Liver (tissue), 8 donors: ENCODE measurements at regions not wholly inside any gene's neighbourhood (a gene's known extent, or its start where the extent isn't known, plus 50 kb on each side); places are given as distances from the start of the nearest gene placed in this dataset.
A peak's percentile ranks its signal among the peaks of the same experiment; 100 is the strongest.

Experiments
- DNase-seq: peaks from one replicate; pipeline ENCODE4 v3.0.0-alpha.2; 2017; ENCODE audit warnings: low spot score
- H3K27ac ChIP-seq, 2 donors: one replicate each; pipeline ENCODE4 v1.7.0; 2013; ENCODE audit warnings: inconsistent platforms in 2 of 2, low read length in 2 of 2, control low read depth in 1 of 2, low read depth in 1 of 2, mild to moderate bottlenecking in 1 of 2
- H3K27me3 ChIP-seq, 4 donors: one replicate each; pipeline versions ENCODE4 v1.6.1 to v1.7.0; 2013; ENCODE audit warnings: low read length in 3 of 4, inconsistent platforms in 1 of 4, mild to moderate bottlenecking in 1 of 4, moderate library complexity in 1 of 4; ENCODE audit not compliant: control insufficient read depth in 4 of 4, insufficient read depth in 4 of 4
- H3K36me3 ChIP-seq, 4 donors: one replicate each; pipeline versions ENCODE4 v1.6.1 to v1.7.0; 2013; ENCODE audit warnings: low read length in 3 of 4, mild to moderate bottlenecking in 3 of 4, low read depth in 1 of 4, moderate library complexity in 1 of 4; ENCODE audit not compliant: control insufficient read depth in 4 of 4, insufficient read depth in 3 of 4
- H3K4me1 ChIP-seq, 4 donors: one replicate each; pipeline versions ENCODE4 v1.6.1 to v1.7.0; 2013; ENCODE audit warnings: low read length in 3 of 4, mild to moderate bottlenecking in 3 of 4, moderate library complexity in 1 of 4; ENCODE audit not compliant: control insufficient read depth in 4 of 4, insufficient read depth in 4 of 4
- H3K4me3 ChIP-seq, 3 donors: one replicate each; pipeline versions ENCODE4 v1.6.1 to v1.7.0; 2013; ENCODE audit warnings: low read length in 3 of 3, control low read depth in 1 of 3, low read depth in 1 of 3, mild to moderate bottlenecking in 1 of 3
- H3K9ac ChIP-seq, 2 donors: one replicate each; pipeline ENCODE4 v1.7.0; 2013; ENCODE audit warnings: low read length in 2 of 2, mild to moderate bottlenecking in 2 of 2, moderate library complexity in 2 of 2, control low read depth in 1 of 2, low read depth in 1 of 2
- H3K9me3 ChIP-seq, 4 donors: one replicate each; pipeline versions ENCODE4 v1.6.1 to v1.7.0; 2013; ENCODE audit warnings: low read length in 3 of 4; ENCODE audit not compliant: control insufficient read depth in 4 of 4
- CTCF ChIP-seq: fragments of 150-350 bp; IDR thresholded peaks from 2 replicates; pipeline ENCODE4 v1.5.1; 2017; ENCODE audit warnings: improper control_type of control experiment, low read depth, low read length; ENCODE audit not compliant: missing input control
- FOXA2 ChIP-seq: IDR thresholded peaks from 2 replicates; pipeline ENCODE4 v1.6.1; 2016; ENCODE audit warnings: antibody characterized with exemption
- GABPA ChIP-seq, 2 donors: IDR thresholded peaks in 1 of 2; conservative IDR thresholded peaks in 1 of 2; 2 replicates each; pipeline ENCODE4 v1.6.1; 2016; ENCODE audit warnings: antibody characterized with exemption in 2 of 2, mild to moderate bottlenecking in 1 of 2, moderate library complexity in 1 of 2
- HNF4A ChIP-seq, 2 donors: conservative IDR thresholded peaks; 2 replicates each; pipeline ENCODE4 v1.6.1; 2016; ENCODE audit warnings: antibody characterized with exemption in 2 of 2, mild to moderate bottlenecking in 2 of 2
- JUND ChIP-seq, 2 donors: IDR thresholded peaks; 2 replicates each; pipeline ENCODE4 v1.6.1; 2016; ENCODE audit warnings: antibody characterized with exemption in 2 of 2
- NR2F2 ChIP-seq: IDR thresholded peaks from 2 replicates; pipeline ENCODE4 v1.6.1; 2016; ENCODE audit warnings: antibody characterized with exemption
- RAD21 ChIP-seq, 2 donors: IDR thresholded peaks; 2 replicates each; pipeline ENCODE4 v1.6.1; 2016; ENCODE audit warnings: antibody characterized with exemption in 2 of 2, mild to moderate bottlenecking in 2 of 2
- RXRA ChIP-seq, 2 donors: IDR thresholded peaks; 2 replicates each; pipeline ENCODE4 v1.6.1; 2017 to 2018; ENCODE audit warnings: antibody characterized with exemption in 2 of 2, mild to moderate bottlenecking in 1 of 2
- SP1 ChIP-seq: IDR thresholded peaks from 2 replicates; pipeline ENCODE4 v1.6.1; 2018; ENCODE audit warnings: antibody characterized with exemption, mild to moderate bottlenecking
- TAF1 ChIP-seq: conservative IDR thresholded peaks from 2 replicates; pipeline ENCODE4 v1.6.1; 2016; ENCODE audit warnings: antibody characterized with exemption, mild to moderate bottlenecking
- YY1 ChIP-seq: IDR thresholded peaks from 2 replicates; pipeline ENCODE4 v1.6.1; 2016; ENCODE audit warnings: antibody characterized with exemption, mild to moderate bottlenecking
- ZBTB33 ChIP-seq: IDR thresholded peaks from 2 replicates; pipeline ENCODE4 v1.6.1; 2016; ENCODE audit warnings: antibody characterized with exemption
- WGBS: extraction: QIAGEN DNeasy Blood & Tissue Kit; methylation state at CpG from one replicate; pipeline ENCODE4 v1.1.7; 2013; 5-methylcytosine and 5-hydroxymethylcytosine counted together
- donor health status: healthy.
- donor health status: healthy.
- donor health status: healthy.
- donor health status: healthy.
- donor health status: healthy.

GRCh38 chr18:26655525-26656430, 107.4 kb upstream of the KCTD1 start:
- no peak overlapping the region for H3K9ac ChIP-seq
- peak overlapping the region in 2 of 3 donors; percentile 28 to 99 for H3K4me3 ChIP-seq
- DNase-seq = peak; percentile 38
- H3K27me3 ChIP-seq = no peaks in the 10 kb centered on the region
- H3K9me3 ChIP-seq = no peaks in the 10 kb centered on the region
- H3K36me3 ChIP-seq = no peaks in the 10 kb centered on the region
- TF ChIP-seq RAD21 (IDR thresholded peaks at IDR 0.05) (peak in 1 of 2 donors; percentile 4), CTCF (no peak), YY1 (peak; percentile 34), GABPA (IDR thresholded peaks at IDR 0.05 in 1 of 2, conservative IDR thresholded peaks at IDR 0.05 in 1 of 2) (no peak)
- peak overlapping the region in 1 of 2 donors; percentile 50 for H3K27ac ChIP-seq
- peaks cover 3 to 19% (median 18%) of the 10 kb centered on the region in 4 donors for H3K4me1 ChIP-seq
- 2% methylated on average over 58 of the region's 58 CpGs for WGBS

GRCh38 chr18:26654616-26655524, 106.5 kb upstream of the KCTD1 start:
- Histone ChIP-seq H3K27me3 (no peaks in the 10 kb centered on the region), H3K4me1 (peaks cover 3 to 20% (median 18%) of the 10 kb centered on the region in 4 donors), H3K9ac (no peak overlapping the region), H3K4me3 (no peak overlapping the region), H3K36me3 (no peaks in the 10 kb centered on the region), H3K9me3 (no peaks in the 10 kb centered on the region), H3K27ac (no peak overlapping the region)
- 23% methylated on average over 12 of the region's 12 CpGs for WGBS
- TF ChIP-seq HNF4A (conservative IDR thresholded peaks at IDR 0.05) (no peak), JUND (IDR thresholded peaks at IDR 0.05) (no peak), CTCF (no peak), SP1 (no peak), RXRA (IDR thresholded peaks at IDR 0.05) (no peak), TAF1 (no peak), YY1 (no peak), FOXA2 (no peak), ZBTB33 (no peak), NR2F2 (no peak)
- DNase-seq = no peak
